ENCODE measurements at regions not wholly inside any gene's neighbourhood (a gene's known extent, or its start where the extent isn't known, plus 50 kb on each side); places are given as distances from the start of the nearest gene placed in this dataset.
A peak's percentile ranks its signal among the peaks of the same experiment; 100 is the strongest.

DNA sequence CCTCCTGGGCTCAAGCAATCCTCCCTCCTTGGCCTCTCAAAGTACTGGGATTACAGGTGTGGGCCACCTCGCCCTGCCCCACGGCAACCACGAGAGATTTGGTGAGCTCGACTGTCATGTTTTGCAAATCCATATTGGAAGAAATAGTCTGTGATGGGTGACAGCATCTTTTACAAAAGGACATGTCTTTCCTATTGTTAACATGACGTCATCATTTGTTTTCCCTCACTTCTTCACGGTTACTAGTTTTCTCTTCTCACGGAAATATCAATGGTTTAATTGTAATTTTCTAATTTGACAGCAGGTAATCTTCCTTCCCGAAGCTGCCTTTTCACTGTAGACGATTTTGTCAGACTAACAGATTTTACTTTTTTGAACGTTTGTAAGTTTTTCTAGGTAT lies 110.8 kb upstream of the GREM2 start:
- Histone ChIP-seq H3K4me3 (ENCODE audit: low read depth, low read length) (no peak overlapping the region), H3K27ac (ENCODE audit: extremely low read depth, low read depth, low read length) (no peak overlapping the region), H3K4me1 (ENCODE audit: control insufficient read depth, insufficient read depth, low read length) (no peaks in the 10 kb centered on the region), H3K9me3 (ENCODE audit: control insufficient read depth, insufficient read depth, low read depth, low read length) (no peaks in the 10 kb centered on the region), H3K36me3 (ENCODE audit: control insufficient read depth in 2 of 2, insufficient read depth in 1 of 2, low read length in 2 of 2) (no peaks in the 10 kb centered on the region)
- CTCF ChIA-PET, result interaction anchor here (0.6 to 2.8 kb wide), 2 partner anchors 9 to 10 kb away, joined by 3 to 15 read pairs; no protein-coding TSS in a partner anchor
- POLR2A ChIA-PET, result interaction anchor here (0.7 kb wide), 1 partner anchor 258 kb away, joined by 3 read pairs; no protein-coding TSS in a partner anchor
- no peak for TF ChIP-seq FEZF1 (tag by site-specific recombination; IDR thresholded peaks at IDR 0.05)
- TF ChIP-seq, protein P1, sequence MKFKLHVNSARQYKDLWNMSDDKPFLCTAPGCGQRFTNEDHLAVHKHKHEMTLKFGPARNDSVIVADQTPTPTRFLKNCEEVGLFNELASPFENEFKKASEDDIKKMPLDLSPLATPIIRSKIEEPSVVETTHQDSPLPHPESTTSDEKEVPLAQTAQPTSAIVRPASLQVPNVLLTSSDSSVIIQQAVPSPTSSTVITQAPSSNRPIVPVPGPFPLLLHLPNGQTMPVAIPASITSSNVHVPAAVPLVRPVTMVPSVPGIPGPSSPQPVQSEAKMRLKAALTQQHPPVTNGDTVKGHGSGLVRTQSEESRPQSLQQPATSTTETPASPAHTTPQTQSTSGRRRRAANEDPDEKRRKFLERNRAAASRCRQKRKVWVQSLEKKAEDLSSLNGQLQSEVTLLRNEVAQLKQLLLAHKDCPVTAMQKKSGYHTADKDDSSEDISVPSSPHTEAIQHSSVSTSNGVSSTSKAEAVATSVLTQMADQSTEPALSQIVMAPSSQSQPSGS (tag by site-specific recombination; IDR thresholded peaks at IDR 0.05; ENCODE audit: low read depth), result peak; percentile 91

DNA sequence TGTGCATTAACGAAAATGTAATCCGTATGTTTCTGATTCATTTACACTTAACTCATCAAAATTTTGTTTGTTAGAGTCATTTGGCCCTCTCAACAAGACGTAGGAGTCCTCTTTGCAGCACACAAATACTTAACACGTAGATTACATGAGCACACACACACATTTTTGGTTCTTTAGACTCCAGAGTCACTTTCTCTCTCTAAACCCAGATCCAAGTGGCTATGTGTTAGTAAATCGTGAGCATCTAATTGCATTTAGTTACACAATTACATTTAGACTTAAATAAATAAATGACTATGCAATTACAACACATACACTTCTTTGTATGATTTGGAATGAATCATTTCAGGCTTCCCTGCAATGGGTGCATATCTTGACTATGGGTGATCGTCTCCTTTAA lies 109.0 kb upstream of the GREM2 start:
- TF ChIP-seq SP2 (tag by site-specific recombination; IDR thresholded peaks at IDR 0.05) (no peak), PRDM10 (tag by site-specific recombination; IDR thresholded peaks at IDR 0.05) (no peak), ZNF510 (tag by site-specific recombination; IDR thresholded peaks at IDR 0.05; ENCODE audit: insufficient replicate concordance) (no peak), ZNF148 (tag by site-specific recombination; IDR thresholded peaks at IDR 0.05; ENCODE audit: borderline replicate concordance) (no peak), TCF7L2 (IDR thresholded peaks at IDR 0.05; ENCODE audit: borderline replicate concordance, low read depth, low read length) (no peak), HOXD13 (CRISPR knock-in tag; IDR thresholded peaks at IDR 0.05; ENCODE audit: borderline replicate concordance) (no peak), ZNF610 (tag by site-specific recombination; IDR thresholded peaks at IDR 0.05; ENCODE audit: borderline replicate concordance) (no peak), ZNF596 (tag by site-specific recombination; IDR thresholded peaks at IDR 0.05) (no peak), ZEB2 (tag by site-specific recombination; IDR thresholded peaks at IDR 0.05) (no peak), ZBTB21 (tag by site-specific recombination; IDR thresholded peaks at IDR 0.05) (no peak), PRDM1 (tag by site-specific recombination; IDR thresholded peaks at IDR 0.05) (no peak), ZNF416 (tag by site-specific recombination; IDR thresholded peaks at IDR 0.05) (no peak), ZNF2 (tag by site-specific recombination; IDR thresholded peaks at IDR 0.05) (no peak)
- TF ChIP-seq, protein P2, sequence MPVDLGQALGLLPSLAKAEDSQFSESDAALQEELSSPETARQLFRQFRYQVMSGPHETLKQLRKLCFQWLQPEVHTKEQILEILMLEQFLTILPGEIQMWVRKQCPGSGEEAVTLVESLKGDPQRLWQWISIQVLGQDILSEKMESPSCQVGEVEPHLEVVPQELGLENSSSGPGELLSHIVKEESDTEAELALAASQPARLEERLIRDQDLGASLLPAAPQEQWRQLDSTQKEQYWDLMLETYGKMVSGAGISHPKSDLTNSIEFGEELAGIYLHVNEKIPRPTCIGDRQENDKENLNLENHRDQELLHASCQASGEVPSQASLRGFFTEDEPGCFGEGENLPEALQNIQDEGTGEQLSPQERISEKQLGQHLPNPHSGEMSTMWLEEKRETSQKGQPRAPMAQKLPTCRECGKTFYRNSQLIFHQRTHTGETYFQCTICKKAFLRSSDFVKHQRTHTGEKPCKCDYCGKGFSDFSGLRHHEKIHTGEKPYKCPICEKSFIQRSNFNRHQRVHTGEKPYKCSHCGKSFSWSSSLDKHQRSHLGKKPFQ (tag by site-specific recombination; IDR thresholded peaks at IDR 0.05), result no peak
- TF ChIP-seq, protein P3, sequence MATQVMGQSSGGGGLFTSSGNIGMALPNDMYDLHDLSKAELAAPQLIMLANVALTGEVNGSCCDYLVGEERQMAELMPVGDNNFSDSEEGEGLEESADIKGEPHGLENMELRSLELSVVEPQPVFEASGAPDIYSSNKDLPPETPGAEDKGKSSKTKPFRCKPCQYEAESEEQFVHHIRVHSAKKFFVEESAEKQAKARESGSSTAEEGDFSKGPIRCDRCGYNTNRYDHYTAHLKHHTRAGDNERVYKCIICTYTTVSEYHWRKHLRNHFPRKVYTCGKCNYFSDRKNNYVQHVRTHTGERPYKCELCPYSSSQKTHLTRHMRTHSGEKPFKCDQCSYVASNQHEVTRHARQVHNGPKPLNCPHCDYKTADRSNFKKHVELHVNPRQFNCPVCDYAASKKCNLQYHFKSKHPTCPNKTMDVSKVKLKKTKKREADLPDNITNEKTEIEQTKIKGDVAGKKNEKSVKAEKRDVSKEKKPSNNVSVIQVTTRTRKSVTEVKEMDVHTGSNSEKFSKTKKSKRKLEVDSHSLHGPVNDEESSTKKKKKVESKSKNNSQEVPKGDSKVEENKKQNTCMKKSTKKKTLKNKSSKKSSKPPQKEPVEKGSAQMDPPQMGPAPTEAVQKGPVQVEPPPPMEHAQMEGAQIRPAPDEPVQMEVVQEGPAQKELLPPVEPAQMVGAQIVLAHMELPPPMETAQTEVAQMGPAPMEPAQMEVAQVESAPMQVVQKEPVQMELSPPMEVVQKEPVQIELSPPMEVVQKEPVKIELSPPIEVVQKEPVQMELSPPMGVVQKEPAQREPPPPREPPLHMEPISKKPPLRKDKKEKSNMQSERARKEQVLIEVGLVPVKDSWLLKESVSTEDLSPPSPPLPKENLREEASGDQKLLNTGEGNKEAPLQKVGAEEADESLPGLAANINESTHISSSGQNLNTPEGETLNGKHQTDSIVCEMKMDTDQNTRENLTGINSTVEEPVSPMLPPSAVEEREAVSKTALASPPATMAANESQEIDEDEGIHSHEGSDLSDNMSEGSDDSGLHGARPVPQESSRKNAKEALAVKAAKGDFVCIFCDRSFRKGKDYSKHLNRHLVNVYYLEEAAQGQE (tag by site-specific recombination; IDR thresholded peaks at IDR 0.05), result no peak
- ChIA-PET POLR2A (no interaction called here), CTCF (interaction anchor here (0.6 kb wide), 1 partner anchor 212 kb away, joined by 3 read pairs; no protein-coding TSS in a partner anchor)
- Histone ChIP-seq H3K27ac (ENCODE audit: extremely low read depth, low read depth, low read length) (no peak overlapping the region), H3K9me3 (ENCODE audit: control insufficient read depth, insufficient read depth, low read depth, low read length) (no peaks in the 10 kb centered on the region), H3K36me3 (ENCODE audit: control insufficient read depth in 2 of 2, insufficient read depth in 1 of 2, low read length in 2 of 2) (no peaks in the 10 kb centered on the region), H3K4me1 (ENCODE audit: control insufficient read depth, insufficient read depth, low read length) (no peaks in the 10 kb centered on the region), H3K4me3 (ENCODE audit: low read depth, low read length) (no peak overlapping the region)

All from HEK293 (cell line).